WTC11 (cell line): ENCODE measurements at regions not wholly inside any gene's neighbourhood (a gene's known extent, or its start where the extent isn't known, plus 50 kb on each side); places are given as distances from the start of the nearest gene placed in this dataset.

Source experiments
- ATAC-seq: fragments of 200-7000 bp; cut with Tn5 transposase; 2 replicates; pipeline ENCODE4 v1.10.0; 2021; ENCODE audit warnings: mild to moderate bottlenecking, moderate library complexity
- CTCF ChIA-PET: fragments of 300-600 bp; sonication (Branson Sonifier 250); formaldehyde crosslinking; loops from one replicate; lab custom pipeline; 2021; ENCODE audit warnings: antibody characterized with exemption; lab: Charles Lee
- POLR2A ChIA-PET: fragments of 350-600 bp; sonication (Branson Sonifier 250); formaldehyde crosslinking; loops from one replicate; lab custom pipeline; 2021; ENCODE audit warnings: antibody characterized with exemption; lab: Charles Lee
- DNase-seq: peaks from one replicate; pipeline ENCODE4 v3.0.0; 2021; ENCODE audit warnings: low spot score
- H3K27ac Mint-ChIP-seq: 2 replicates; pipeline ENCODE4 v1.8.0; 2021; ENCODE audit warnings: mixed read lengths
- H3K27me3 Mint-ChIP-seq: 2 replicates; pipeline ENCODE4 v1.8.0; 2021; ENCODE audit warnings: low read depth, mild to moderate bottlenecking, moderate library complexity, mixed read lengths
- H3K36me3 Mint-ChIP-seq: 2 replicates; pipeline ENCODE4 v1.8.0; 2021; ENCODE audit warnings: mixed read lengths
- H3K4me1 Mint-ChIP-seq: 2 replicates; pipeline ENCODE4 v1.8.0; 2022; ENCODE audit warnings: mixed read lengths
- H3K4me3 Mint-ChIP-seq: 2 replicates; pipeline ENCODE4 v1.8.0; 2021; ENCODE audit warnings: mild to moderate bottlenecking, moderate library complexity, mixed read lengths
- H3K9me3 Mint-ChIP-seq: 2 replicates; pipeline ENCODE4 v1.8.0; 2021; ENCODE audit warnings: mixed read lengths
- CREB1 ChIP-seq: sonication (generic); formaldehyde crosslinking; IDR thresholded peaks from 2 replicates; pipeline ENCODE4 v1.8.0; 2023; ENCODE audit warnings: mild to moderate bottlenecking, missing genetic modification reagents
- ELF4 ChIP-seq: sonication (generic); formaldehyde crosslinking; IDR thresholded peaks from 2 replicates; pipeline ENCODE4 v1.8.1; 2022; ENCODE audit warnings: low read depth, mild to moderate bottlenecking, moderate library complexity, missing genetic modification reagents
- ETV6 ChIP-seq: sonication (generic); formaldehyde crosslinking; IDR thresholded peaks from 2 replicates; pipeline ENCODE4 v1.8.1; 2022; ENCODE audit warnings: mild to moderate bottlenecking, missing genetic modification reagents
- HMGA2 ChIP-seq: fragments of 250-450 bp; sonication (Bioruptor Pico); IDR thresholded peaks from 2 replicates; pipeline ENCODE4 v1.4.0; 2021; ENCODE audit warnings: mild to moderate bottlenecking, moderate library complexity
- HMGXB4 ChIP-seq: sonication (generic); formaldehyde crosslinking; IDR thresholded peaks from 2 replicates; pipeline ENCODE4 v1.8.1; 2023; ENCODE audit warnings: mild to moderate bottlenecking, moderate library complexity, missing genetic modification reagents
- IRF2 ChIP-seq: sonication (generic); formaldehyde crosslinking; IDR thresholded peaks from 2 replicates; pipeline ENCODE4 v1.8.0; 2022; ENCODE audit warnings: low read depth, missing genetic modification reagents, borderline replicate concordance
- MXD4 ChIP-seq: fragments of 250-450 bp; sonication (Bioruptor Pico); IDR thresholded peaks from 2 replicates; pipeline ENCODE4 v1.8.0; 2021; ENCODE audit warnings: mild to moderate bottlenecking, moderate library complexity, borderline replicate concordance
- NFATC4 ChIP-seq: fragments of 250-450 bp; sonication (Bioruptor Pico); IDR thresholded peaks from 2 replicates; pipeline ENCODE4 v1.9.0; 2021; ENCODE audit warnings: mild to moderate bottlenecking
- NFYB ChIP-seq: sonication (generic); formaldehyde crosslinking; conservative IDR thresholded peaks from 2 replicates; pipeline ENCODE4 v1.8.0; 2022; ENCODE audit warnings: low read depth, missing genetic modification reagents
- NR3C1 ChIP-seq: sonication (generic); formaldehyde crosslinking; conservative IDR thresholded peaks from 2 replicates; pipeline ENCODE4 v1.8.1; 2023; ENCODE audit warnings: low read depth, mild to moderate bottlenecking, missing genetic modification reagents
- OVOL2 ChIP-seq: fragments of 250-450 bp; sonication (Bioruptor Pico); IDR thresholded peaks from 2 replicates; pipeline ENCODE4 v1.9.0; 2021; ENCODE audit warnings: mild to moderate bottlenecking, borderline replicate concordance
- RORB ChIP-seq: fragments of 250-450 bp; sonication (Bioruptor Pico); IDR thresholded peaks from 2 replicates; pipeline ENCODE4 v1.9.0; 2021; ENCODE audit warnings: mild to moderate bottlenecking
- TEAD4 ChIP-seq: sonication (generic); formaldehyde crosslinking; IDR thresholded peaks from 2 replicates; pipeline ENCODE4 v1.8.0; 2022; ENCODE audit warnings: mild to moderate bottlenecking, missing genetic modification reagents
- TP53 ChIP-seq: sonication (generic); formaldehyde crosslinking; IDR thresholded peaks from 2 replicates; pipeline ENCODE4 v1.8.1; 2023; ENCODE audit warnings: mild to moderate bottlenecking, missing genetic modification reagents
- ZNF121 ChIP-seq: sonication (generic); formaldehyde crosslinking; IDR thresholded peaks from 2 replicates; pipeline ENCODE4 v1.8.0; 2023; ENCODE audit warnings: missing genetic modification reagents
- ZNF219 ChIP-seq: sonication (generic); formaldehyde crosslinking; IDR thresholded peaks from 2 replicates; pipeline ENCODE4 v1.8.0; 2023; ENCODE audit warnings: missing genetic modification reagents, mild to moderate bottlenecking, borderline replicate concordance
- ZNF232 ChIP-seq: sonication (generic); formaldehyde crosslinking; IDR thresholded peaks from 2 replicates; pipeline ENCODE4 v1.8.0; 2022; ENCODE audit warnings: mild to moderate bottlenecking, missing genetic modification reagents
- ZNF317 ChIP-seq: sonication (generic); formaldehyde crosslinking; IDR thresholded peaks from 2 replicates; pipeline ENCODE4 v1.8.1; 2023; ENCODE audit warnings: low read depth, mild to moderate bottlenecking, moderate library complexity, missing genetic modification reagents, borderline replicate concordance
- ZNF416 ChIP-seq: fragments of 250-450 bp; sonication (Bioruptor Pico); IDR thresholded peaks from 2 replicates; pipeline ENCODE4 v1.9.0; 2021; ENCODE audit warnings: mild to moderate bottlenecking, inconsistent platforms
- ZNF671 ChIP-seq: fragments of 250-450 bp; sonication (Bioruptor Pico); IDR thresholded peaks from 2 replicates; pipeline ENCODE4 v1.8.0; 2021; ENCODE audit warnings: mild to moderate bottlenecking
- TF ChIP-seq, protein P1 (sequence below): sonication (generic); formaldehyde crosslinking; conservative IDR thresholded peaks from 2 replicates; pipeline ENCODE4 v1.8.1; 2022; ENCODE audit warnings: mild to moderate bottlenecking, missing genetic modification reagents
- TF ChIP-seq, protein P2 (sequence below): sonication (generic); formaldehyde crosslinking; IDR thresholded peaks from 2 replicates; pipeline ENCODE4 v1.8.1; 2022; ENCODE audit warnings: mild to moderate bottlenecking, moderate library complexity, missing genetic modification reagents
- TF ChIP-seq, protein P3 (sequence below): sonication (generic); formaldehyde crosslinking; IDR thresholded peaks from 2 replicates; pipeline ENCODE4 v1.8.1; 2023; ENCODE audit warnings: mild to moderate bottlenecking, missing genetic modification reagents, borderline replicate concordance
- TF ChIP-seq, protein P4 (sequence below): sonication (generic); formaldehyde crosslinking; IDR thresholded peaks from 2 replicates; pipeline ENCODE4 v1.8.0; 2023; ENCODE audit warnings: missing genetic modification reagents

GRCh38 chr4:66572949-66573348, 902.7 kb upstream of the EPHA5 start:
- H3K9me3 Mint-ChIP-seq, result no peaks in the 10 kb centered on the region
- H3K36me3 Mint-ChIP-seq, result no peaks in the 10 kb centered on the region
- no peak overlapping the region for H3K27ac Mint-ChIP-seq
- ChIA-PET POLR2A (no interaction called here), CTCF (no interaction called here)
- no peak overlapping the region for H3K4me3 Mint-ChIP-seq
- no peaks in the 10 kb centered on the region for H3K4me1 Mint-ChIP-seq
- no peaks in the 10 kb centered on the region for H3K27me3 Mint-ChIP-seq
- no peak for DNase-seq
- ATAC-seq, result no peak
- TF ChIP-seq NFATC4 (CRISPR knock-in tag), result no peak

GRCh38 chr4:66571145-66571695, 900.9 kb upstream of the EPHA5 start:
- ChIA-PET POLR2A (no interaction called here), CTCF (no interaction called here)
- H3K27me3 Mint-ChIP-seq, result no peaks in the 10 kb centered on the region
- no peak overlapping the region for H3K4me3 Mint-ChIP-seq
- H3K36me3 Mint-ChIP-seq, result no peaks in the 10 kb centered on the region
- ATAC-seq (no peak), DNase-seq (no peak)
- no peak overlapping the region for H3K27ac Mint-ChIP-seq
- H3K9me3 Mint-ChIP-seq, result no peaks in the 10 kb centered on the region
- H3K4me1 Mint-ChIP-seq, result peaks cover 2% of the 10 kb centered on the region; the same call in 1 of the 2 replicates
- TF ChIP-seq ZNF671 (CRISPR knock-in tag) (no peak), MXD4 (no peak), TEAD4 (no peak)
- TF ChIP-seq, protein P1, sequence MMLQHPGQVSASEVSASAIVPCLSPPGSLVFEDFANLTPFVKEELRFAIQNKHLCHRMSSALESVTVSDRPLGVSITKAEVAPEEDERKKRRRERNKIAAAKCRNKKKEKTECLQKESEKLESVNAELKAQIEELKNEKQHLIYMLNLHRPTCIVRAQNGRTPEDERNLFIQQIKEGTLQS, result no peak

- no peak overlapping the region for H3K27ac Mint-ChIP-seq
- H3K4me1 Mint-ChIP-seq, result peaks cover 5% of the 10 kb centered on the region
- TF ChIP-seq OVOL2 (CRISPR knock-in tag) (no peak), HMGXB4 (CRISPR knock-in tag) (no peak), ZNF232 (CRISPR knock-in tag) (no peak), MXD4 (no peak), ELF4 (CRISPR knock-in tag) (no peak), ZNF219 (CRISPR knock-in tag) (no peak), NFYB (CRISPR knock-in tag) (no peak), TP53 (CRISPR knock-in tag) (no peak), IRF2 (CRISPR knock-in tag) (no peak), ETV6 (CRISPR knock-in tag) (no peak)
- TF ChIP-seq, protein P1, result no peak
- no peaks in the 10 kb centered on the region for H3K36me3 Mint-ChIP-seq
- ChIA-PET POLR2A (no interaction called here), CTCF (no interaction called here)
- H3K9me3 Mint-ChIP-seq, result no peaks in the 10 kb centered on the region
- H3K27me3 Mint-ChIP-seq, result no peaks in the 10 kb centered on the region
- H3K4me3 Mint-ChIP-seq, result no peak overlapping the region
- ATAC-seq (peak; percentile 93), DNase-seq (no peak)
Measured at GRCh38 chr4:66569228-66569627, 898.9 kb upstream of the EPHA5 start.

- POLR2A ChIA-PET, result no interaction called here
- no peaks in the 10 kb centered on the region for H3K36me3 Mint-ChIP-seq
- no peak overlapping the region for H3K27ac Mint-ChIP-seq
- CTCF ChIA-PET, result no interaction called here
- no peaks in the 10 kb centered on the region for H3K9me3 Mint-ChIP-seq
- H3K27me3 Mint-ChIP-seq, result no peaks in the 10 kb centered on the region
- H3K4me1 Mint-ChIP-seq, result peaks cover 5% of the 10 kb centered on the region
- no peak for ATAC-seq
- H3K4me3 Mint-ChIP-seq, result no peak overlapping the region
- DNase-seq, result no peak
- TF ChIP-seq CREB1 (CRISPR knock-in tag) (no peak), ZNF416 (no peak), ZNF121 (CRISPR knock-in tag) (no peak), HMGA2 (CRISPR knock-in tag) (no peak), NR3C1 (CRISPR knock-in tag) (no peak), RORB (CRISPR knock-in tag) (no peak), ZNF317 (CRISPR knock-in tag) (no peak)
- TF ChIP-seq, protein P2, sequence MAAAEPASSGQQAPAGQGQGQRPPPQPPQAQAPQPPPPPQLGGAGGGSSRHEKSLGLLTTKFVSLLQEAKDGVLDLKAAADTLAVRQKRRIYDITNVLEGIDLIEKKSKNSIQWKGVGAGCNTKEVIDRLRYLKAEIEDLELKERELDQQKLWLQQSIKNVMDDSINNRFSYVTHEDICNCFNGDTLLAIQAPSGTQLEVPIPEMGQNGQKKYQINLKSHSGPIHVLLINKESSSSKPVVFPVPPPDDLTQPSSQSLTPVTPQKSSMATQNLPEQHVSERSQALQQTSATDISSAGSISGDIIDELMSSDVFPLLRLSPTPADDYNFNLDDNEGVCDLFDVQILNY (CRISPR knock-in tag), result no peak
- TF ChIP-seq, protein P1, result no peak
- TF ChIP-seq, protein P3, sequence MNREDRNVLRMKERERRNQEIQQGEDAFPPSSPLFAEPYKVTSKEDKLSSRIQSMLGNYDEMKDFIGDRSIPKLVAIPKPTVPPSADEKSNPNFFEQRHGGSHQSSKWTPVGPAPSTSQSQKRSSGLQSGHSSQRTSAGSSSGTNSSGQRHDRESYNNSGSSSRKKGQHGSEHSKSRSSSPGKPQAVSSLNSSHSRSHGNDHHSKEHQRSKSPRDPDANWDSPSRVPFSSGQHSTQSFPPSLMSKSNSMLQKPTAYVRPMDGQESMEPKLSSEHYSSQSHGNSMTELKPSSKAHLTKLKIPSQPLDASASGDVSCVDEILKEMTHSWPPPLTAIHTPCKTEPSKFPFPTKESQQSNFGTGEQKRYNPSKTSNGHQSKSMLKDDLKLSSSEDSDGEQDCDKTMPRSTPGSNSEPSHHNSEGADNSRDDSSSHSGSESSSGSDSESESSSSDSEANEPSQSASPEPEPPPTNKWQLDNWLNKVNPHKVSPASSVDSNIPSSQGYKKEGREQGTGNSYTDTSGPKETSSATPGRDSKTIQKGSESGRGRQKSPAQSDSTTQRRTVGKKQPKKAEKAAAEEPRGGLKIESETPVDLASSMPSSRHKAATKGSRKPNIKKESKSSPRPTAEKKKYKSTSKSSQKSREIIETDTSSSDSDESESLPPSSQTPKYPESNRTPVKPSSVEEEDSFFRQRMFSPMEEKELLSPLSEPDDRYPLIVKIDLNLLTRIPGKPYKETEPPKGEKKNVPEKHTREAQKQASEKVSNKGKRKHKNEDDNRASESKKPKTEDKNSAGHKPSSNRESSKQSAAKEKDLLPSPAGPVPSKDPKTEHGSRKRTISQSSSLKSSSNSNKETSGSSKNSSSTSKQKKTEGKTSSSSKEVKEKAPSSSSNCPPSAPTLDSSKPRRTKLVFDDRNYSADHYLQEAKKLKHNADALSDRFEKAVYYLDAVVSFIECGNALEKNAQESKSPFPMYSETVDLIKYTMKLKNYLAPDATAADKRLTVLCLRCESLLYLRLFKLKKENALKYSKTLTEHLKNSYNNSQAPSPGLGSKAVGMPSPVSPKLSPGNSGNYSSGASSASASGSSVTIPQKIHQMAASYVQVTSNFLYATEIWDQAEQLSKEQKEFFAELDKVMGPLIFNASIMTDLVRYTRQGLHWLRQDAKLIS (CRISPR knock-in tag), result no peak
- TF ChIP-seq, protein P4, sequence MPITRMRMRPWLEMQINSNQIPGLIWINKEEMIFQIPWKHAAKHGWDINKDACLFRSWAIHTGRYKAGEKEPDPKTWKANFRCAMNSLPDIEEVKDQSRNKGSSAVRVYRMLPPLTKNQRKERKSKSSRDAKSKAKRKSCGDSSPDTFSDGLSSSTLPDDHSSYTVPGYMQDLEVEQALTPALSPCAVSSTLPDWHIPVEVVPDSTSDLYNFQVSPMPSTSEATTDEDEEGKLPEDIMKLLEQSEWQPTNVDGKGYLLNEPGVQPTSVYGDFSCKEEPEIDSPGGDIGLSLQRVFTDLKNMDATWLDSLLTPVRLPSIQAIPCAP (CRISPR knock-in tag), result no peak
Measured at GRCh38 chr4:66568431-66568830, 898.1 kb upstream of the EPHA5 start.
